OCI-LY1 (cell line): ENCODE measurements at regions not wholly inside any gene's neighbourhood (a gene's known extent, or its start where the extent isn't known, plus 50 kb on each side); places are given as distances from the start of the nearest gene placed in this dataset.

Experiments
- H2AFZ ChIP-seq: fragments of 200-600 bp; sonication (generic), shearing (Covaris generic); 2 replicates; pipeline ENCODE4 v1.6.0; 2014; ENCODE audit warnings: antibody characterized with exemption, mild to moderate bottlenecking, low read length
- H3F3A ChIP-seq: fragments of 200-600 bp; sonication (generic), shearing (Covaris generic); 2 replicates; pipeline ENCODE4 v1.6.0; 2014; ENCODE audit warnings: mild to moderate bottlenecking, antibody characterized with exemption, low read length, moderate library complexity; ENCODE audit not compliant: insufficient read depth
- H3K27ac ChIP-seq: fragments of 200-600 bp; sonication (generic); 2 replicates; pipeline ENCODE4 v1.5.1; 2014; ENCODE audit warnings: low read length, mixed run types, mild to moderate bottlenecking, low read depth; ENCODE audit not compliant: poor library complexity, severe bottlenecking
- H3K27me3 ChIP-seq: fragments of 200-600 bp; sonication (generic); 2 replicates; pipeline ENCODE4 v1.6.0; 2014; ENCODE audit warnings: antibody characterized with exemption, mild to moderate bottlenecking, low read length, moderate library complexity; ENCODE audit not compliant: insufficient read depth
- H3K36me3 ChIP-seq: fragments of 200-600 bp; sonication (generic); 2 replicates; pipeline ENCODE4 v1.6.1; 2014; ENCODE audit warnings: mild to moderate bottlenecking, antibody characterized with exemption, low read length, moderate library complexity, mixed read lengths; ENCODE audit not compliant: insufficient read depth
- H3K4me1 ChIP-seq: fragments of 200-600 bp; sonication (generic); 2 replicates; pipeline ENCODE4 v1.5.1; 2014; ENCODE audit warnings: mild to moderate bottlenecking, low read length, moderate library complexity; ENCODE audit not compliant: insufficient read depth, severe bottlenecking
- H3K4me2 ChIP-seq: fragments of 200-600 bp; sonication (generic), shearing (Covaris generic); 2 replicates; pipeline ENCODE4 v1.6.1; 2014; ENCODE audit warnings: low read length
- H3K4me3 ChIP-seq: fragments of 200-600 bp; sonication (generic); 2 replicates; pipeline ENCODE4 v1.5.1; 2014; ENCODE audit warnings: low read length, low read depth, mild to moderate bottlenecking, mixed read lengths; ENCODE audit not compliant: poor library complexity, severe bottlenecking
- H3K79me2 ChIP-seq: fragments of 200-600 bp; shearing (Covaris generic); 2 replicates; pipeline ENCODE4 v1.6.1; 2016; ENCODE audit warnings: mixed run types, low read length, mixed read lengths; ENCODE audit not compliant: insufficient read depth
- H3K9ac ChIP-seq: fragments of 200-600 bp; sonication (generic), shearing (Covaris generic); 2 replicates; pipeline ENCODE4 v1.6.1; 2014; ENCODE audit warnings: mild to moderate bottlenecking, low read length, mixed read lengths
- H3K9me2 ChIP-seq: fragments of 200-600 bp; sonication (generic), shearing (Covaris generic); 2 replicates; pipeline ENCODE4 v1.6.1; 2014; ENCODE audit warnings: low read depth, mild to moderate bottlenecking, low read length, mixed read lengths
- H3K9me3 ChIP-seq: fragments of 200-600 bp; shearing (Covaris generic); 2 replicates; pipeline ENCODE4 v1.6.1; 2014; ENCODE audit warnings: low read length, mixed read lengths
- H4K20me1 ChIP-seq: fragments of 200-600 bp; sonication (generic), shearing (Covaris generic); 2 replicates; pipeline ENCODE4 v1.6.0; 2016; ENCODE audit warnings: mild to moderate bottlenecking, low read length; ENCODE audit not compliant: insufficient read depth
- EZH2 ChIP-seq: fragments of 200-600 bp; sonication (generic), shearing (Covaris generic); IDR thresholded peaks from 2 replicates; pipeline ENCODE4 v1.8.0; 2017; ENCODE audit warnings: borderline replicate concordance, mixed run types, mild to moderate bottlenecking, antibody characterized with exemption, low read length, moderate library complexity, mixed read lengths
- TF ChIP-seq, protein P1 (sequence below): fragments of 200-600 bp; sonication (generic), shearing (Covaris generic); IDR thresholded peaks from 2 replicates; pipeline ENCODE4 v1.5.1; 2017; ENCODE audit warnings: mild to moderate bottlenecking, antibody characterized with exemption, low read length, moderate library complexity, mixed read lengths

DNA sequence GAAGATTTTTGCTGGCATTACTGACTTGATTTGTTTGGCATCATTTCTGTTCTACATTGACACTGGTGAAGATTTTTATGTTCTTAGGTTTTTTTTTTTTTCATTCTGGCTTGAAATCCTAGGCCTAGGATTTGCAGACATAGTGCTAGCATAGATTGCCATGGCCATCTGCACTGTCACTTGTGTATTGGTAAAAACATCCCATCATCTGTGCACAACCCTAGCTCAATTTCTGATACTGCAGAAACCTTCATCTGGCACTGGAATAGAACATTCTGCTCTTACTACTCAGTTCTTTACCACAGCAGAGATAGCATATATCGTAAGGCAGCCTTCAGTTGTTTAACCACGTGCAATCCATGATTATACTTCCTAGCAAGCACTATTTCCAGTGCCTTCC, 111.5 kb upstream of the IL15 start:
- Histone ChIP-seq H4K20me1 (no peaks in the 10 kb centered on the region), H3K79me2 (no peaks in the 10 kb centered on the region), H3K9ac (no peak overlapping the region), H2AFZ (no peak overlapping the region), H3F3A (no peaks in the 10 kb centered on the region), H3K27me3 (no peaks in the 10 kb centered on the region), H3K9me2 (no peaks in the 10 kb centered on the region), H3K4me2 (no peak overlapping the region), H3K4me3 (no peak overlapping the region), H3K4me1 (no peaks in the 10 kb centered on the region), H3K36me3 (no peaks in the 10 kb centered on the region), H3K27ac (no peak overlapping the region), H3K9me3 (no peaks in the 10 kb centered on the region)
- TF ChIP-seq, protein P1, sequence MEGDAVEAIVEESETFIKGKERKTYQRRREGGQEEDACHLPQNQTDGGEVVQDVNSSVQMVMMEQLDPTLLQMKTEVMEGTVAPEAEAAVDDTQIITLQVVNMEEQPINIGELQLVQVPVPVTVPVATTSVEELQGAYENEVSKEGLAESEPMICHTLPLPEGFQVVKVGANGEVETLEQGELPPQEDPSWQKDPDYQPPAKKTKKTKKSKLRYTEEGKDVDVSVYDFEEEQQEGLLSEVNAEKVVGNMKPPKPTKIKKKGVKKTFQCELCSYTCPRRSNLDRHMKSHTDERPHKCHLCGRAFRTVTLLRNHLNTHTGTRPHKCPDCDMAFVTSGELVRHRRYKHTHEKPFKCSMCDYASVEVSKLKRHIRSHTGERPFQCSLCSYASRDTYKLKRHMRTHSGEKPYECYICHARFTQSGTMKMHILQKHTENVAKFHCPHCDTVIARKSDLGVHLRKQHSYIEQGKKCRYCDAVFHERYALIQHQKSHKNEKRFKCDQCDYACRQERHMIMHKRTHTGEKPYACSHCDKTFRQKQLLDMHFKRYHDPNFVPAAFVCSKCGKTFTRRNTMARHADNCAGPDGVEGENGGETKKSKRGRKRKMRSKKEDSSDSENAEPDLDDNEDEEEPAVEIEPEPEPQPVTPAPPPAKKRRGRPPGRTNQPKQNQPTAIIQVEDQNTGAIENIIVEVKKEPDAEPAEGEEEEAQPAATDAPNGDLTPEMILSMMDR = no peak
- TF ChIP-seq EZH2 = no peak

DNA sequence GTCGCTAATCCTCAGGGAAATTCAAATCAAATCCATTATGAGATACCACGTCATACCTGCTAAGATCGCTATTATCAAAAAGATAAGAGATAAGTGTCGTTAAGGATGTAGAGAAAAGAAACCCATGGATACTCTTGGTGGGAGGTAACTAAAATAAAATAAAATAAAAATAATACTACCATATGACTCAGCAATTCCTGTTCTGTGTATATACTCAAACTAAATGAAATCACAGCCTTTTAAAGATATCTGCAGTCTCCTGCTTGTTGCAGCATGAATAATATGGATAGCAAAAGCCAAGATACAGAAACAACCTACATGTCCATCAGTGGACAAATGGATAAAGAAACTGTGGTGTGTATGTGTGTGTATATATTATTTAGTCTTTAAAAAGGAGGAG, 105.8 kb upstream of the IL15 start:
- H3K27ac ChIP-seq = no peak overlapping the region
- H3F3A ChIP-seq = no peaks in the 10 kb centered on the region
- no peaks in the 10 kb centered on the region for H3K4me1 ChIP-seq
- H3K4me3 ChIP-seq = no peak overlapping the region
- no peak overlapping the region for H3K9ac ChIP-seq
- no peak overlapping the region for H3K4me2 ChIP-seq
- H3K79me2 ChIP-seq = no peaks in the 10 kb centered on the region
- H2AFZ ChIP-seq = no peak overlapping the region
- no peaks in the 10 kb centered on the region for H3K9me2 ChIP-seq
- no peaks in the 10 kb centered on the region for H3K27me3 ChIP-seq
- no peaks in the 10 kb centered on the region for H4K20me1 ChIP-seq
- H3K9me3 ChIP-seq = no peaks in the 10 kb centered on the region
- no peaks in the 10 kb centered on the region for H3K36me3 ChIP-seq
- TF ChIP-seq, protein P1 = no peak
- TF ChIP-seq EZH2 = no peak

DNA sequence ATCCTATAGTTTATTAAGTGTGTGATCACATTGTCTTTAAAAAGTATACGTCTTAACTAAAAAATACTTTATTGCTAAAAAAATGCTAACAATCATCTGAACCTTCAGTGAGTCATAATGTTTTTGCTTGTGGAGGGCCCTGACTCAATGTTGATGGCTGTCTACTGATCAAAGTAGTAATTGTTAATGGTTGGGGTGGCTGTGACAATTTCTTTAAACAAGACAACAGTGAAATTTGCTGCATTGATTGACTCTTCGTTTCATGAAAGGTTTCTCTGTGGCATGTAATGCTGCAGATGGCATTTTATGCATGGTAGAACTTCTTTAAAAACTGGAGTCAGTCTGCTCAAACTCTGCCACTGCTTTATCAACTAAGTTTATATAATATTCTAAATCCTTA, 101.4 kb upstream of the IL15 start:
- no peaks in the 10 kb centered on the region for H3K4me1 ChIP-seq
- H3K4me3 ChIP-seq = no peak overlapping the region
- no peak overlapping the region for H3K4me2 ChIP-seq
- no peak overlapping the region for H3K27ac ChIP-seq
- 0 out of 2 replicates have a peak, but pooled peaks cover 3% of the 10 kb centered on the region for H3K9me3 ChIP-seq
- no peaks in the 10 kb centered on the region for H4K20me1 ChIP-seq
- H2AFZ ChIP-seq = no peak overlapping the region
- H3K36me3 ChIP-seq = no peaks in the 10 kb centered on the region
- TF ChIP-seq, protein P1 = no peak
- no peak for TF ChIP-seq EZH2
- H3K9ac ChIP-seq = no peak overlapping the region
- H3F3A ChIP-seq = no peaks in the 10 kb centered on the region
- no peaks in the 10 kb centered on the region for H3K79me2 ChIP-seq
- H3K9me2 ChIP-seq = no peaks in the 10 kb centered on the region
- H3K27me3 ChIP-seq = no peaks in the 10 kb centered on the region
